ENCODE measurements at regions not wholly inside any gene's neighbourhood (a gene's known extent, or its start where the extent isn't known, plus 50 kb on each side); places are given as distances from the start of the nearest gene placed in this dataset.

- Histone ChIP-seq H3K4me1 (ENCODE audit: control insufficient read depth, insufficient read depth, low read length) (no peaks in the 10 kb centered on the region), H3K9me3 (ENCODE audit: control insufficient read depth, insufficient read depth, low read length) (no peaks in the 10 kb centered on the region), H3K27ac (ENCODE audit: low read length) (no peak overlapping the region), H3K27me3 (ENCODE audit: control insufficient read depth, insufficient read depth, low read length) (no peaks in the 10 kb centered on the region), H3K4me3 (ENCODE audit: low read length) (no peak overlapping the region), H3K36me3 (ENCODE audit: control insufficient read depth, insufficient read depth, low read length) (no peaks in the 10 kb centered on the region)
- intact Hi-C loops (cut with micrococcal nuclease) = no loop called here
- Mint-ChIP-seq H3K27ac (no peak overlapping the region), H3K36me3 (peaks cover 6% of the 10 kb centered on the region), H3K27me3 (ENCODE audit: low read depth in 2 of 2) (no peaks in the 10 kb centered on the region), H3K4me3 (no peak overlapping the region), H3K4me1 (no peaks in the 10 kb centered on the region), H3K9me3 (peaks cover 3 to 13% of the 10 kb centered on the region in 2 donors)
- TF ChIP-seq CTCF (IDR thresholded peaks at IDR 0.05) = no peak
- ATAC-seq (no peak), DNase-seq (no peak)
Measured at GRCh38 chr9:73558471-73558870, 406.8 kb downstream of the ANXA1 start.

GRCh38 chr9:73565026-73565425 lies 413.4 kb downstream of the ANXA1 start:
- Mint-ChIP-seq H3K27ac (no peak overlapping the region), H3K36me3 (peaks cover 6% of the 10 kb centered on the region), H3K9me3 (peaks cover 2 to 8% of the 10 kb centered on the region in 2 donors), H3K4me1 (no peaks in the 10 kb centered on the region), H3K27me3 (ENCODE audit: low read depth in 2 of 2) (no peaks in the 10 kb centered on the region), H3K4me3 (no peak overlapping the region)
- Histone ChIP-seq H3K27me3 (ENCODE audit: control insufficient read depth, insufficient read depth, low read length) (no peaks in the 10 kb centered on the region), H3K36me3 (ENCODE audit: control insufficient read depth, insufficient read depth, low read length) (no peaks in the 10 kb centered on the region), H3K27ac (ENCODE audit: low read length) (no peak overlapping the region), H3K4me1 (ENCODE audit: control insufficient read depth, insufficient read depth, low read length) (no peaks in the 10 kb centered on the region), H3K9me3 (ENCODE audit: control insufficient read depth, insufficient read depth, low read length) (no peaks in the 10 kb centered on the region), H3K4me3 (ENCODE audit: low read length) (no peak overlapping the region)
- ATAC-seq = no peak
- WGBS (ENCODE audit: insufficient coverage) = 91% methylated on average over 4 of the region's 4 CpGs
- TF ChIP-seq CTCF (IDR thresholded peaks at IDR 0.05) = no peak
- intact Hi-C loops (cut with micrococcal nuclease) = no loop called here
- DNase-seq = no peak

- DNase-seq (no peak), ATAC-seq (no peak)
- Histone ChIP-seq H3K27ac (ENCODE audit: low read length) (no peak overlapping the region), H3K27me3 (ENCODE audit: control insufficient read depth, insufficient read depth, low read length) (no peaks in the 10 kb centered on the region), H3K9me3 (ENCODE audit: control insufficient read depth, insufficient read depth, low read length) (no peaks in the 10 kb centered on the region), H3K36me3 (ENCODE audit: control insufficient read depth, insufficient read depth, low read length) (no peaks in the 10 kb centered on the region), H3K4me1 (ENCODE audit: control insufficient read depth, insufficient read depth, low read length) (no peaks in the 10 kb centered on the region), H3K4me3 (ENCODE audit: low read length) (no peak overlapping the region)
- Mint-ChIP-seq H3K27ac (no peak overlapping the region), H3K4me1 (no peaks in the 10 kb centered on the region), H3K36me3 (peaks cover 6% of the 10 kb centered on the region), H3K4me3 (no peak overlapping the region), H3K27me3 (ENCODE audit: low read depth in 2 of 2) (no peaks in the 10 kb centered on the region), H3K9me3 (peaks cover 0 to 7% of the 10 kb centered on the region in 2 donors)
- intact Hi-C loops (cut with micrococcal nuclease) = no loop called here
- TF ChIP-seq CTCF (IDR thresholded peaks at IDR 0.05) = no peak
Measured at GRCh38 chr9:73565833-73566465, 414.3 kb downstream of the ANXA1 start.

GRCh38 chr9:73566627-73567026 lies 415.0 kb downstream of the ANXA1 start:
- H3K4me1 Mint-ChIP-seq = no peaks in the 10 kb centered on the region
- intact Hi-C loops (cut with micrococcal nuclease) = no loop called here
- no peak for DNase-seq
- ATAC-seq = no peak
- WGBS (ENCODE audit: insufficient coverage) = 83% methylated on average over 1 of the region's 1 CpG
- peaks cover 0 to 7% of the 10 kb centered on the region in 2 donors for H3K9me3 Mint-ChIP-seq
- Histone ChIP-seq H3K27ac (ENCODE audit: low read length) (no peak overlapping the region), H3K27me3 (ENCODE audit: control insufficient read depth, insufficient read depth, low read length) (no peaks in the 10 kb centered on the region), H3K4me3 (ENCODE audit: low read length) (no peak overlapping the region), H3K9me3 (ENCODE audit: control insufficient read depth, insufficient read depth, low read length) (no peaks in the 10 kb centered on the region), H3K36me3 (ENCODE audit: control insufficient read depth, insufficient read depth, low read length) (no peaks in the 10 kb centered on the region), H3K4me1 (ENCODE audit: control insufficient read depth, insufficient read depth, low read length) (no peaks in the 10 kb centered on the region)
- H3K27ac Mint-ChIP-seq = no peak overlapping the region
- H3K27me3 Mint-ChIP-seq (ENCODE audit: low read depth in 2 of 2) = no peaks in the 10 kb centered on the region
- no peak overlapping the region for H3K4me3 Mint-ChIP-seq
- no peak for TF ChIP-seq CTCF (IDR thresholded peaks at IDR 0.05)
- peaks cover 6% of the 10 kb centered on the region for H3K36me3 Mint-ChIP-seq

All from natural killer cell (primary cell).